ENCODE measurements at regions not wholly inside any gene's neighbourhood (a gene's known extent, or its start where the extent isn't known, plus 50 kb on each side); places are given as distances from the start of the nearest gene placed in this dataset.

DNA sequence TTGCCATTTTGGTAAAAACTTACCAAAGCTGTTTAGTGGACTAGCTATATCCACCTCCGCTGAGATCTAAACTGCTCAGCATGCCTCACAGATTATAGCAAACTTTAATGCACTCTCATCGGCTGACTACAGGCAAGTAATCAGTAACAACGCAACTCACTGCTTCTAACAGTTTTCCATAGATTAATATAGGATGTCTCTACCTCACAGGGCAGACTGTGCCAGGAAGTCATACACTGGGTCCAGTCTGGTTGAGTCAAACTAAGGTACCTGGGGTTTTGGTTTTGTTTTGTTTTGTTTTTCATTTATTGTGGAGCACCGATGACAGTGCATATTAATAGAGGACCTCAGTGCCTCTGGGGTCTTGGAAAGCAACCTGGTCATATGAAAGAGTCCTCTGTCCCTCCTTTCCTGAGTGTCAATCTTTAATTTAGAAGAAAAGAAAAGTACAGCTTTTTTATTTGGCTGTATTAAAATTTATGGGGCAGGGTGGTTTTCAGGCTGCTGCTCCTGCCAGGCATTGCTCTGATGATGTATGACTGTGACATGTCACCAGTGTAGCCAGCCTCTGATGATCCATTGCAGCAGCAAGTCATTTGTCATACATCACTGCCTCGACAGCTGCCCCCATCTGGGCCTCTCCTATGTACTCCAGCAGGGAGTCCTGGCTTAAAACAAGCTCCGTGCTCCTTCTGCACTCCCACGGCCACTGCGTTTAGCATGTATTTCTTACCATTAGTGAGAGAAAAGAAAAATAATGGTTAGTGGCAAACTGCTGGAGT lies 854.1 kb downstream of the KCNJ2 start:
- no peak for ATAC-seq

GRCh38 chr17:71024172-71024571 lies 854.8 kb downstream of the KCNJ2 start:
- Mint-ChIP-seq H3K36me3 (no peaks in the 10 kb centered on the region), H3K9me3 (no peaks in the 10 kb centered on the region), H3K4me1 (no peaks in the 10 kb centered on the region; the same call in 1 of the 2 replicates), H3K4me3 (no peak overlapping the region), H3K27ac (no peak overlapping the region), H3K27me3 (ENCODE audit: low read depth) (peaks cover 15% of the 10 kb centered on the region)
- DNase-seq (ENCODE audit: low spot score) (no peak), ATAC-seq (no peak)
- ChIA-PET POLR2A (no interaction called here), CTCF (interaction anchor here (0.8 kb wide), 1 partner anchor 456 kb away, joined by 4 read pairs; no protein-coding TSS in a partner anchor)
- TF ChIP-seq, protein P1, sequence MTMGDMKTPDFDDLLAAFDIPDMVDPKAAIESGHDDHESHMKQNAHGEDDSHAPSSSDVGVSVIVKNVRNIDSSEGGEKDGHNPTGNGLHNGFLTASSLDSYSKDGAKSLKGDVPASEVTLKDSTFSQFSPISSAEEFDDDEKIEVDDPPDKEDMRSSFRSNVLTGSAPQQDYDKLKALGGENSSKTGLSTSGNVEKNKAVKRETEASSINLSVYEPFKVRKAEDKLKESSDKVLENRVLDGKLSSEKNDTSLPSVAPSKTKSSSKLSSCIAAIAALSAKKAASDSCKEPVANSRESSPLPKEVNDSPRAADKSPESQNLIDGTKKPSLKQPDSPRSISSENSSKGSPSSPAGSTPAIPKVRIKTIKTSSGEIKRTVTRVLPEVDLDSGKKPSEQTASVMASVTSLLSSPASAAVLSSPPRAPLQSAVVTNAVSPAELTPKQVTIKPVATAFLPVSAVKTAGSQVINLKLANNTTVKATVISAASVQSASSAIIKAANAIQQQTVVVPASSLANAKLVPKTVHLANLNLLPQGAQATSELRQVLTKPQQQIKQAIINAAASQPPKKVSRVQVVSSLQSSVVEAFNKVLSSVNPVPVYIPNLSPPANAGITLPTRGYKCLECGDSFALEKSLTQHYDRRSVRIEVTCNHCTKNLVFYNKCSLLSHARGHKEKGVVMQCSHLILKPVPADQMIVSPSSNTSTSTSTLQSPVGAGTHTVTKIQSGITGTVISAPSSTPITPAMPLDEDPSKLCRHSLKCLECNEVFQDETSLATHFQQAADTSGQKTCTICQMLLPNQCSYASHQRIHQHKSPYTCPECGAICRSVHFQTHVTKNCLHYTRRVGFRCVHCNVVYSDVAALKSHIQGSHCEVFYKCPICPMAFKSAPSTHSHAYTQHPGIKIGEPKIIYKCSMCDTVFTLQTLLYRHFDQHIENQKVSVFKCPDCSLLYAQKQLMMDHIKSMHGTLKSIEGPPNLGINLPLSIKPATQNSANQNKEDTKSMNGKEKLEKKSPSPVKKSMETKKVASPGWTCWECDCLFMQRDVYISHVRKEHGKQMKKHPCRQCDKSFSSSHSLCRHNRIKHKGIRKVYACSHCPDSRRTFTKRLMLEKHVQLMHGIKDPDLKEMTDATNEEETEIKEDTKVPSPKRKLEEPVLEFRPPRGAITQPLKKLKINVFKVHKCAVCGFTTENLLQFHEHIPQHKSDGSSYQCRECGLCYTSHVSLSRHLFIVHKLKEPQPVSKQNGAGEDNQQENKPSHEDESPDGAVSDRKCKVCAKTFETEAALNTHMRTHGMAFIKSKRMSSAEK (CRISPR knock-in tag; IDR thresholded peaks at IDR 0.05; ENCODE audit: borderline replicate concordance) = no peak
- TF ChIP-seq ZBTB43 (CRISPR knock-in tag; IDR thresholded peaks at IDR 0.05) = no peak

More for the DNA sequence above, 854.1 kb downstream of the KCNJ2 start:
- POLR2A ChIA-PET = no interaction called here
- TF ChIP-seq, protein P2, sequence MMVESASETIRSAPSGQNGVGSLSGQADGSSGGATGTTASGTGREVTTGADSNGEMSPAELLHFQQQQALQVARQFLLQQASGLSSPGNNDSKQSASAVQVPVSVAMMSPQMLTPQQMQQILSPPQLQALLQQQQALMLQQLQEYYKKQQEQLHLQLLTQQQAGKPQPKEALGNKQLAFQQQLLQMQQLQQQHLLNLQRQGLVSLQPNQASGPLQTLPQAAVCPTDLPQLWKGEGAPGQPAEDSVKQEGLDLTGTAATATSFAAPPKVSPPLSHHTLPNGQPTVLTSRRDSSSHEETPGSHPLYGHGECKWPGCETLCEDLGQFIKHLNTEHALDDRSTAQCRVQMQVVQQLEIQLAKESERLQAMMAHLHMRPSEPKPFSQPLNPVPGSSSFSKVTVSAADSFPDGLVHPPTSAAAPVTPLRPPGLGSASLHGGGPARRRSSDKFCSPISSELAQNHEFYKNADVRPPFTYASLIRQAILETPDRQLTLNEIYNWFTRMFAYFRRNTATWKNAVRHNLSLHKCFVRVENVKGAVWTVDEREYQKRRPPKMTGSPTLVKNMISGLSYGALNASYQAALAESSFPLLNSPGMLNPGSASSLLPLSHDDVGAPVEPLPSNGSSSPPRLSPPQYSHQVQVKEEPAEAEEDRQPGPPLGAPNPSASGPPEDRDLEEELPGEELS (CRISPR knock-in tag; IDR thresholded peaks at IDR 0.05) = no peak
- no peak for TF ChIP-seq HMGA2 (CRISPR knock-in tag; IDR thresholded peaks at IDR 0.05)
- no peak for TF ChIP-seq PRDM15 (CRISPR knock-in tag; IDR thresholded peaks at IDR 0.05)
- TF ChIP-seq, protein P3, sequence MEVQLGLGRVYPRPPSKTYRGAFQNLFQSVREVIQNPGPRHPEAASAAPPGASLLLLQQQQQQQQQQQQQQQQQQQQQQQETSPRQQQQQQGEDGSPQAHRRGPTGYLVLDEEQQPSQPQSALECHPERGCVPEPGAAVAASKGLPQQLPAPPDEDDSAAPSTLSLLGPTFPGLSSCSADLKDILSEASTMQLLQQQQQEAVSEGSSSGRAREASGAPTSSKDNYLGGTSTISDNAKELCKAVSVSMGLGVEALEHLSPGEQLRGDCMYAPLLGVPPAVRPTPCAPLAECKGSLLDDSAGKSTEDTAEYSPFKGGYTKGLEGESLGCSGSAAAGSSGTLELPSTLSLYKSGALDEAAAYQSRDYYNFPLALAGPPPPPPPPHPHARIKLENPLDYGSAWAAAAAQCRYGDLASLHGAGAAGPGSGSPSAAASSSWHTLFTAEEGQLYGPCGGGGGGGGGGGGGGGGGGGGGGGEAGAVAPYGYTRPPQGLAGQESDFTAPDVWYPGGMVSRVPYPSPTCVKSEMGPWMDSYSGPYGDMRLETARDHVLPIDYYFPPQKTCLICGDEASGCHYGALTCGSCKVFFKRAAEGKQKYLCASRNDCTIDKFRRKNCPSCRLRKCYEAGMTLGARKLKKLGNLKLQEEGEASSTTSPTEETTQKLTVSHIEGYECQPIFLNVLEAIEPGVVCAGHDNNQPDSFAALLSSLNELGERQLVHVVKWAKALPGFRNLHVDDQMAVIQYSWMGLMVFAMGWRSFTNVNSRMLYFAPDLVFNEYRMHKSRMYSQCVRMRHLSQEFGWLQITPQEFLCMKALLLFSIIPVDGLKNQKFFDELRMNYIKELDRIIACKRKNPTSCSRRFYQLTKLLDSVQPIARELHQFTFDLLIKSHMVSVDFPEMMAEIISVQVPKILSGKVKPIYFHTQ (CRISPR knock-in tag; IDR thresholded peaks at IDR 0.05) = no peak
- no peak for TF ChIP-seq NR3C1 (CRISPR knock-in tag; conservative IDR thresholded peaks at IDR 0.05; ENCODE audit: low read depth)
- no peak for TF ChIP-seq GTF2I (CRISPR knock-in tag; conservative IDR thresholded peaks at IDR 0.05)
- no peak for TF ChIP-seq SMAD4 (CRISPR knock-in tag; IDR thresholded peaks at IDR 0.05)
- no peak for TF ChIP-seq IRF2 (CRISPR knock-in tag; IDR thresholded peaks at IDR 0.05; ENCODE audit: borderline replicate concordance, low read depth)
- no peak for TF ChIP-seq ZMAT4 (CRISPR knock-in tag; IDR thresholded peaks at IDR 0.05)
- TF ChIP-seq ZNF396 (CRISPR knock-in tag; IDR thresholded peaks at IDR 0.05; ENCODE audit: borderline replicate concordance) = no peak
- H3K4me1 Mint-ChIP-seq = no peaks in the 10 kb centered on the region; the same call in 1 of the 2 replicates
- no peak overlapping the region for H3K27ac Mint-ChIP-seq
- no peaks in the 10 kb centered on the region for H3K9me3 Mint-ChIP-seq
- no peak overlapping the region for H3K4me3 Mint-ChIP-seq
- H3K27me3 Mint-ChIP-seq (ENCODE audit: low read depth) = peaks cover 15% of the 10 kb centered on the region
- CTCF ChIA-PET = interaction anchor here (0.8 kb wide), 1 partner anchor 456 kb away, joined by 4 read pairs; no protein-coding TSS in a partner anchor
- no peak for DNase-seq (ENCODE audit: low spot score)
- H3K36me3 Mint-ChIP-seq = no peaks in the 10 kb centered on the region
